HEK293T (cell line): ENCODE measurements at regions not wholly inside any gene's neighbourhood (a gene's known extent, or its start where the extent isn't known, plus 50 kb on each side); places are given as distances from the start of the nearest gene placed in this dataset.

ENCODE experiments used
- ARNT ChIP-seq: fragments of 450-650 bp; IDR thresholded peaks from 2 replicates; pipeline ENCODE4 v1.6.1; 2017; ENCODE audit warnings: mild to moderate bottlenecking
- BHLHE40 ChIP-seq: fragments of 450-650 bp; IDR thresholded peaks from 2 replicates; pipeline ENCODE4 v1.6.1; 2016; ENCODE audit warnings: mild to moderate bottlenecking, moderate library complexity, borderline replicate concordance
- CTBP1 ChIP-seq: fragments of 450-650 bp; IDR thresholded peaks from 2 replicates; pipeline ENCODE4 v1.6.1; 2016; ENCODE audit warnings: borderline replicate concordance
- FOXA1 ChIP-seq: fragments of 450-650 bp; IDR thresholded peaks from 2 replicates; pipeline ENCODE4 v1.6.1; 2016; ENCODE audit warnings: mild to moderate bottlenecking
- FOXK2 ChIP-seq: fragments of 450-650 bp; IDR thresholded peaks from 2 replicates; pipeline ENCODE4 v1.6.1; 2016; ENCODE audit warnings: mild to moderate bottlenecking
- FOXM1 ChIP-seq: fragments of 450-650 bp; IDR thresholded peaks from 2 replicates; pipeline ENCODE4 v1.6.1; 2017; ENCODE audit warnings: mild to moderate bottlenecking, borderline replicate concordance
- HDGF ChIP-seq: fragments of 450-650 bp; IDR thresholded peaks from 2 replicates; pipeline ENCODE4 v1.6.1; 2017; ENCODE audit warnings: antibody characterized with exemption, borderline replicate concordance
- LEF1 ChIP-seq: fragments of 450-650 bp; IDR thresholded peaks from 2 replicates; pipeline ENCODE4 v1.6.1; 2017; ENCODE audit warnings: mild to moderate bottlenecking, borderline replicate concordance
- NFRKB ChIP-seq: fragments of 450-650 bp; IDR thresholded peaks from 2 replicates; pipeline ENCODE4 v1.6.1; 2016; ENCODE audit warnings: mild to moderate bottlenecking, moderate library complexity
- SP1 ChIP-seq: fragments of 450-650 bp; IDR thresholded peaks from 2 replicates; pipeline ENCODE4 v1.6.1; 2017
- SUZ12 ChIP-seq: fragments of 450-650 bp; IDR thresholded peaks from 2 replicates; pipeline ENCODE4 v1.6.1; 2016; ENCODE audit warnings: mild to moderate bottlenecking
- TARDBP ChIP-seq: fragments of 450-650 bp; IDR thresholded peaks from 2 replicates; pipeline ENCODE4 v1.6.1; 2016
- TF ChIP-seq, protein P1 (sequence below): fragments of 450-650 bp; IDR thresholded peaks from 2 replicates; pipeline ENCODE4 v1.6.1; 2016

DNA sequence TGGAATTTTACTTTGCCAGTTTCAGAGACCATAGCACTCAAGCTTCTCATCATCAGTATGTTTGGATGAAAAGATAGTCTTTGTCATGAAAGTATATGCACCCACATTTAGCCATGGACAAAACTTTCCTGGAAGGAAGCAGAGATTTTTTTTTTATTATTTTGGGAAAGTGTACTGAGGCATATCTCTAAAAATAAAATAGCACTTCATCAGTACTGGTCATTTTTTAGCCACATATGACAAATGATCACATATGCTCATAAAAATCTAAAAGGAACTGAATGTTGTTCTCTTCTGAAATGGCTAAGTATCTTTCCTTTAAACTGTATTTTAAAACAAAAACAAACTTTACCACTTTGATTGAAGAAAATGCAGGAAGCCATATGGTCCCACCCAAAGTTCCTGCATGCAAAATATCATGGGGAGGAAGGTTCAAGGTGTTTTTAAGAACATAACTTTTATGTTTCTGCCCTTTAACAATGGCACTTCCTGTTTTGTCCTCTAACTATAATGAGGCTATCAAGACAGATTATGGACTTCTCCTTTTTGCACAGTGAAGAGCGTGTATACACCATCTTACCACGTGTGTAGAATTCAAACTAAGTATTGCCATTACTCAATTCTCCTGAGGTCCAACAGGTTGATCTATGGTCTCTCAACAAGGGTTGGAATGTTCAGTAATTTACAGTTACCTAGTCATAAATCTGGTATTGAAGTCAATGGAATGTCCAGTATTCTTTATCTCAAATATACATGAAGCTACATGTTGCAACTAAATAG is 77.1 kb upstream of the SLC39A10 start:
- TF ChIP-seq LEF1 (no peak), FOXM1 (no peak), ARNT (no peak), NFRKB (no peak), FOXA1 (no peak), TARDBP (no peak), SUZ12 (no peak), SP1 (no peak), BHLHE40 (no peak), FOXK2 (no peak), HDGF (no peak), CTBP1 (no peak)
- TF ChIP-seq, protein P1, sequence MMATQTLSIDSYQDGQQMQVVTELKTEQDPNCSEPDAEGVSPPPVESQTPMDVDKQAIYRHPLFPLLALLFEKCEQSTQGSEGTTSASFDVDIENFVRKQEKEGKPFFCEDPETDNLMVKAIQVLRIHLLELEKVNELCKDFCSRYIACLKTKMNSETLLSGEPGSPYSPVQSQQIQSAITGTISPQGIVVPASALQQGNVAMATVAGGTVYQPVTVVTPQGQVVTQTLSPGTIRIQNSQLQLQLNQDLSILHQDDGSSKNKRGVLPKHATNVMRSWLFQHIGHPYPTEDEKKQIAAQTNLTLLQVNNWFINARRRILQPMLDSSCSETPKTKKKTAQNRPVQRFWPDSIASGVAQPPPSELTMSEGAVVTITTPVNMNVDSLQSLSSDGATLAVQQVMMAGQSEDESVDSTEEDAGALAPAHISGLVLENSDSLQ = no peak
